Brain microvascular endothelial cell (primary cell): ENCODE measurements at regions not wholly inside any gene's neighbourhood (a gene's known extent, or its start where the extent isn't known, plus 50 kb on each side); places are given as distances from the start of the nearest gene placed in this dataset.

Experiments
- DNase-seq: peaks from one replicate; pipeline ENCODE4 v3.0.0-alpha.2; 2020
- H3K27ac ChIP-seq: fragments of 250-450 bp; sonication (Bioruptor Pico); 2 replicates; pipeline ENCODE4 v1.5.1; 2020; ENCODE audit warnings: mild to moderate bottlenecking, moderate library complexity
- H3K27me3 ChIP-seq: fragments of 250-450 bp; sonication (Bioruptor Pico); replicated peaks from 2 replicates; pipeline ENCODE4 v1.5.1; 2020; ENCODE audit warnings: mild to moderate bottlenecking
- H3K36me3 ChIP-seq: fragments of 250-450 bp; sonication (Bioruptor Pico); replicated peaks from 2 replicates; pipeline ENCODE4 v1.5.1; 2020; ENCODE audit warnings: mild to moderate bottlenecking
- H3K4me3 ChIP-seq: 2 replicates; pipeline ENCODE4 v1.5.1; 2011; ENCODE audit warnings: low read depth, mild to moderate bottlenecking, control low read depth, low read length, moderate library complexity
- in situ Hi-C: cut with HindIII; loops from 2 replicates; pipeline ENCODE4 v1.10.0; 2017; ENCODE audit warnings: low sequenced_read_pairs, low pct_ligation_motif_present
- TF ChIP-seq, protein P1 (sequence below): IDR thresholded peaks from 2 replicates; pipeline ENCODE4 v1.5.1; 2011; ENCODE audit warnings: low read depth, mild to moderate bottlenecking, moderate library complexity, low read length, control low read depth, inconsistent platforms; ENCODE audit errors: missing control alignments

DNA sequence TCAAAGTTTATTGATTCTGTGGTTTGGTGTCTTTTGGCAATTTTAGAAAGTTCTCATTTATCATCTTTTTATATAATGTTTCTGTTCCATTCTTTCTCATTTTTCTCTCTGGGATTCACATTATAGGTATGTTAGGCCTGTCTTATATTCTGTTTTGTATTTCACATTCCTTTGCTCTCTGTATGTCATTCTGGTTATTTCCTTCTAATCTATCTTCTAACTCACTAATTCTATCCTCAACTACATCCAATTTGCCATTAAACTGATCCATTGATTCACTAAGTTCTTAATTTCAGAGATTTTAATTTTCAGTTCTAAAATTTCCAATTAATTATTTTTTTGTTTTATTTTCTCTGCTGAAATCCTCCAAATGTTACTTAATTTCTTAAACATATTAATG, 234.8 kb downstream of the FOXD2 start:
- H3K27me3 ChIP-seq: no peaks in the 10 kb centered on the region
- TF ChIP-seq, protein P1, sequence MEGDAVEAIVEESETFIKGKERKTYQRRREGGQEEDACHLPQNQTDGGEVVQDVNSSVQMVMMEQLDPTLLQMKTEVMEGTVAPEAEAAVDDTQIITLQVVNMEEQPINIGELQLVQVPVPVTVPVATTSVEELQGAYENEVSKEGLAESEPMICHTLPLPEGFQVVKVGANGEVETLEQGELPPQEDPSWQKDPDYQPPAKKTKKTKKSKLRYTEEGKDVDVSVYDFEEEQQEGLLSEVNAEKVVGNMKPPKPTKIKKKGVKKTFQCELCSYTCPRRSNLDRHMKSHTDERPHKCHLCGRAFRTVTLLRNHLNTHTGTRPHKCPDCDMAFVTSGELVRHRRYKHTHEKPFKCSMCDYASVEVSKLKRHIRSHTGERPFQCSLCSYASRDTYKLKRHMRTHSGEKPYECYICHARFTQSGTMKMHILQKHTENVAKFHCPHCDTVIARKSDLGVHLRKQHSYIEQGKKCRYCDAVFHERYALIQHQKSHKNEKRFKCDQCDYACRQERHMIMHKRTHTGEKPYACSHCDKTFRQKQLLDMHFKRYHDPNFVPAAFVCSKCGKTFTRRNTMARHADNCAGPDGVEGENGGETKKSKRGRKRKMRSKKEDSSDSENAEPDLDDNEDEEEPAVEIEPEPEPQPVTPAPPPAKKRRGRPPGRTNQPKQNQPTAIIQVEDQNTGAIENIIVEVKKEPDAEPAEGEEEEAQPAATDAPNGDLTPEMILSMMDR: no peak
- in situ Hi-C loops: no loop called here
- H3K4me3 ChIP-seq: no peak overlapping the region
- no peak for DNase-seq
- H3K36me3 ChIP-seq: no peaks in the 10 kb centered on the region
- no peak overlapping the region for H3K27ac ChIP-seq

DNA sequence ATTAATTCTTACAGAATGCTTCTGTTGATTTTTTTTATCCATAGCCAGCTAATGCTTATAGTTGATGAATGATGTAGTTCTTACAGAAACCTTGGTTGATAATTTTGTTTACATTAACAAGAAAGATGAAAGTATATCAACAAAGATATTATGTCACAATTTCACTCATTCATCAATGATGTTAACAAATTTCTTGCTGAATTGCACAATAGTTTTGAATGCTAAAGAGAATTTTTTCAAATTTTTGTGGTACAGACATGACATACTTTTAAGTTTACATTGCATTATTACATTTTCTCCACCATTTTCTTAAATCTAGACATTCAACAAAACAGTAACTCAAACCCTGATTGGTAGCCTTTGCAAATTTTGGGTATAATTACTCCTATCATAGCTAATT, 236.3 kb downstream of the FOXD2 start:
- no peak overlapping the region for H3K4me3 ChIP-seq
- DNase-seq: no peak
- TF ChIP-seq, protein P1: no peak
- in situ Hi-C loops: no loop called here
- no peaks in the 10 kb centered on the region for H3K27me3 ChIP-seq
- H3K36me3 ChIP-seq: no peaks in the 10 kb centered on the region
- no peak overlapping the region for H3K27ac ChIP-seq

DNA sequence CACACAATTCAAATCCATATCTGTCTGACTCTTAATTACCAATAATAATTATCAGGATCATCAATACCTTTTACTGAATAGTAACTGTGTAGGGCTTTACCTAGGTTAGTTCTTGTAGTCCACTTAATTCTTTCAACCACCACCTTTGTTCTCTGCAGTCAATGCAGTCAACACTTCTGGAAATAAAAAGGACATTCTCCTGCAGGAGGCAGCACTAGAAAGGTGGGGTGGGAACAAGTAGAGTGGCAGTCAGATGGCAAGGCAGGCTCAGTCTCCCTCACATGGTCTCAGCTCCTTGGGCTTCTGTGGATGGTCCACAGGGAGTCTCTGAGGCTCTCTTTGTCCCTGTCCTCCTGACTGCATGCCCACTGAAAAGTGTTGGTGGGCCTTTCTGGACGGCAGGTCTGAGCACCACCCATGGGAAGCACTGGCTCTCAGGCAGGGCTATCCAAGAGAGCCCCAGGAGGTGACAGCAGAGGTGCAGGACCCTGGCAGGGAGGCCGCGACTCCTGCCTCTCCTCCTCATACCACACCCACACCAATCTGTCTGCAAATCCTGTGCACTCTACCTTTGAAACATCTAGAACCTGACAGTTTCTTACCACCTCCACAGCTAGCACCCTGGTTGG, 237.3 kb downstream of the FOXD2 start:
- H3K27me3 ChIP-seq: no peaks in the 10 kb centered on the region
- TF ChIP-seq, protein P1: no peak
- H3K27ac ChIP-seq: no peak overlapping the region
- no peaks in the 10 kb centered on the region for H3K36me3 ChIP-seq
- H3K4me3 ChIP-seq: no peak overlapping the region
- no peak for DNase-seq
- in situ Hi-C loops: no loop called here

DNA sequence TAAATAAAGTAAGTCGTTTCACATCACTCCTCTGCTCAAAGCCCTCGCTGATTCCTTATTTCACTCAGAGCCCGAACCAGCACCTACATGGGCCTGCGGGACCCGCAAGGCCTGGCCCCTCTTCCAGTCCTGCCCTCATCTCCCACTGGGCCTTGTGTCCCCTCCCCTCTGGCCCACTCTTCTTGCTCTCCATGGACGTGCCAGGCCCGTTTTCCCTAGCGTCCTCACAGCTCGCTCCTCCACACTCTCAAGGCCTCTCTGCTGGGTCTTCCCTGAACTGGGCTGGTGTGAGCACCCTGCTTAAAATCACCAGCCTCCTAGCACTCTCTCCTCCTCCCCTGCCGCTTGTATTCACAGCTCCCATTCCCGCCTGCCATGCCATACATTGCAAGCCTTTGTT, 237.9 kb downstream of the FOXD2 start:
- H3K27me3 ChIP-seq: no peaks in the 10 kb centered on the region
- in situ Hi-C loops: no loop called here
- no peak for DNase-seq
- no peak overlapping the region for H3K27ac ChIP-seq
- H3K36me3 ChIP-seq: no peaks in the 10 kb centered on the region
- H3K4me3 ChIP-seq: no peak overlapping the region
- TF ChIP-seq, protein P1: no peak

DNA sequence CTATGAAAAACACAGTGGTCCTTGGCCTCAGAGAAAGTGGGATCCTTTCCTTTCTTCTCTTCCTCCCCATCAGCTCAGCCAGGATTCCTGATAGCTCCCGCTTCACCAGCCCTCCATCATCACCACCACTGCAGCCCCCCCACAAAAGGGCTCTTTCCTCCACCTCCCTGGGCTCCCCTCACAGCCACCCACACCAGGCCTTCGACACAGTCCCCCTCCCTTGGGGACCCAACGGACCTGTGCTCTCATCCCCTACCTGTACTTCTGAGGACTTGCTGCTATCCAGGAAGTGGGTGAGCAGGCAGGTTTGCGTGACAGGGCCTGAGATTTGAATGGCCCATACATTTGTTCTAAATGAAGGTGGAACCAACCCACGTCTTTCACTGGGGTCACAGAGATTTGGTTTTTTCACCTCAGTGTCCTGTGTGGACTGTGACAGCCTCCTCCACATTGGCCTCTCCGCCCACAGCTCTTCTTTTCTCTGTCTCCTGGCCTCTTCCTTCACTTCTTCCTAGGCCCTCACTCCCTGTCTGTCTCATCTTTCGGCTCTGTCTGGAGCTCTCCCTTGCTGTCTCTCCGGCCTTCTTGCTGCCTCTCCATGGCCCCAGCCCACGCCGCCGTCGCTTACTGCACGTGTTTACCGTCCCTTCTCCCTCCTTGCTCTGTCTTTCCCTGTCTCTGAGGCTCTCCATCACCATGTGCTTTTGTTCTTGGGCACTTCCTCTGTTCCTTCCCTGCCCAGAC, 238.6 kb downstream of the FOXD2 start:
- Histone ChIP-seq H3K36me3 (no peaks in the 10 kb centered on the region), H3K27me3 (no peaks in the 10 kb centered on the region), H3K27ac (no peak overlapping the region), H3K4me3 (no peak overlapping the region)
- in situ Hi-C loops: no loop called here
- no peak for DNase-seq
- TF ChIP-seq, protein P1: no peak
